ENCODE measurements at regions not wholly inside any gene's neighbourhood (a gene's known extent, or its start where the extent isn't known, plus 50 kb on each side); places are given as distances from the start of the nearest gene placed in this dataset.
"Not testable (repeated sequence)": the region's sequence is repeated elsewhere in the genome, so short reads cannot be mapped to it uniquely, and the experiment has no call there.

DNA sequence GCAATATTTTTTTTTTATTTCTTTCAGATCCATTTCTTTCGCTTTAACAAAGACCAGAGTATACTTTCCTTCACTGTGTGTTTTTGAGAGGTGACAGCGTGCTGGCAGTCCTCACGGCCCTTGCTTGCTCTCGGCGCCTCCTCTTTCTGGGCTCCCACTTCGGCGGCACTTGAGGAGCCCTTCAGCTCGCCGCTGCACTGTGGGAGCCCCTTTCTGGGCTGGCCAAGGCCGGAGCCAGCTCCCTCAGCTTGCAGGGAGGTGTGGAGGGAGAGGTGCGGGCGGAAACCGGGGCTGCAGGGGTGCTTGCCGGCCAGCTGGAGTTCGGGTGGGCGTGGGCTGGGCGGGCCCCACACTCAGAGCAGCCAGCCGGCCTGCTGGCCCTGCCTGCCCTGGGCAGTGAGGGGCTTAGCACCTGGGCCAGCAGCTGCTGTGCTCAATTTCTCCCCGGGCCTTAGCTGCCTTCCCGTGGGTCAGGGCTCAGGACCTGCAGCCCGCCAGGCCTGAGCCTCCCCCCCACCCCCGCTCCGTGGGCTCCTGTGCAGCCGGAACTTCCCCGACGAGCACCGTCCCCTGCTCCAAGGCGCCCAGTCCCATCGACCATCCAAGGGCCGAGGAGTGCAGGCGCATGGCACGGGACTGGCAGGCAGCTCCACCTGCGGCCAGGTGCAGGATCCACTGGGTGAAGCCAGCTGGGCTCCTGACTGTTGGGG is 1490.6 kb downstream of the OTOL1 start:
- POLR2A ChIA-PET; BruUV-seq (replicated peaks); H3K27me3 ChIP-seq (replicated peaks in 1 of 2; ENCODE audit: control insufficient read depth in 2 of 2, insufficient read depth in 2 of 2, low read length in 1 of 2); DNase-seq (ENCODE audit: low read depth, low spot score); H3K9ac ChIP-seq (ENCODE audit: control insufficient read depth, insufficient read depth, low read length); H3K27ac ChIP-seq (ENCODE audit: control insufficient read depth, insufficient read depth); H3K9me3 ChIP-seq (replicated peaks; ENCODE audit: control insufficient read depth, insufficient read depth, low read length); intact Hi-C loops (cut with micrococcal nuclease; ENCODE audit: unreplicated experiment); H3K79me2 ChIP-seq (ENCODE audit: control insufficient read depth, insufficient read depth, low read length); ATAC-seq; H3K4me3 ChIP-seq; H3K36me3 ChIP-seq (ENCODE audit: control insufficient read depth in 2 of 2, insufficient read depth in 2 of 2, low read length in 1 of 2); H2AFZ ChIP-seq (ENCODE audit: control insufficient read depth, low read depth, low read length); in situ Hi-C loops (cut with MboI); H3K4me1 ChIP-seq (ENCODE audit: control insufficient read depth, insufficient read depth, low read length); CTCF ChIA-PET; RAD21 ChIA-PET (ENCODE audit: unreplicated experiment); H3K4me2 ChIP-seq (ENCODE audit: control insufficient read depth, insufficient read depth); H4K20me1 ChIP-seq (ENCODE audit: control insufficient read depth, insufficient read depth); FAIRE-seq: not testable (repeated sequence)
- SMC1A ChIA-PET (ENCODE audit: uncharacterized antibody, unreplicated experiment): interaction anchor here (0.7 kb wide), 1 partner anchor 51 kb away, joined by 3 read pairs; no protein-coding TSS in a partner anchor
- WGBS (ENCODE audit: insufficient coverage, insufficient replicate concordance, low lambda C conversion rate, missing lambda C conversion rate): 45% methylated on average over 28 of the region's 33 CpGs

DNA sequence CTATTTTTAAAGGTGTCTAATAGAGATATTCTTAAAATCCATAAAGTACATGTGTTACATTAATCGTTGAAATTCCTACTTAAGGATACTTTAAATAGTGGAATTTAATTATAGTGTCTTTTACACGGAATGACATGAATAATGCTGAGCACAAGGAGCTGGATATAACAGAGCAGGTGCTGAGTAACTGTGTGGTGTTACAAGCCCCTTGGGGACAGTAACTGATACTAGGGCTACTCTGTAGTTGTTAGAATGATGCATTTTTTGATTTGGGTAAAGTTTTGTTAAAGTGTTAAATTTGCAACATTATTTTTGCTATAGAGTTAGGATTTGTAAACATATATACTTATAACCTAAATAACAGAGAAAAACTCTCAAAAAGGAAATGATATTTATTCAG is 1496.1 kb downstream of the OTOL1 start:
- SMC1A ChIA-PET (ENCODE audit: uncharacterized antibody, unreplicated experiment): no interaction called here
- H3K9me3 ChIP-seq (replicated peaks; ENCODE audit: control insufficient read depth, insufficient read depth, low read length): no peaks in the 10 kb centered on the region
- no peak overlapping the region for H2AFZ ChIP-seq (ENCODE audit: control insufficient read depth, low read depth, low read length)
- no peaks in the 10 kb centered on the region for H4K20me1 ChIP-seq (ENCODE audit: control insufficient read depth, insufficient read depth)
- BruUV-seq (replicated peaks): no TSS peak
- H3K27me3 ChIP-seq (replicated peaks in 1 of 2; ENCODE audit: control insufficient read depth in 2 of 2, insufficient read depth in 2 of 2, low read length in 1 of 2): no peaks in the 10 kb centered on the region
- ATAC-seq: no peak
- POLR2A ChIA-PET: no interaction called here
- TF ChIP-seq RAD21 (IDR thresholded peaks at IDR 0.05; ENCODE audit: insufficient read depth, low read depth, low read length): no peak
- no peak for TF ChIP-seq TARDBP (IDR thresholded peaks at IDR 0.05; ENCODE audit: borderline replicate concordance)
- no peak for TF ChIP-seq RELA (IDR thresholded peaks at IDR 0.05; ENCODE audit: borderline replicate concordance, partially characterized antibody)
- TF ChIP-seq MXI1 (IDR thresholded peaks at IDR 0.05; ENCODE audit: low read depth, low read length): no peak
- no peak for TF ChIP-seq YY1 (IDR thresholded peaks at IDR 0.05; ENCODE audit: low read depth, low read length)
- no peak for TF ChIP-seq SMAD5 (IDR thresholded peaks at IDR 0.05; ENCODE audit: low read depth)
- no peak for TF ChIP-seq TCF3 (IDR thresholded peaks at IDR 0.05; ENCODE audit: borderline replicate concordance, insufficient read depth, low read depth, low read length)
- TF ChIP-seq SP1 (IDR thresholded peaks at IDR 0.05; ENCODE audit: low read depth, low read length): no peak
- TF ChIP-seq PAX5 (IDR thresholded peaks at IDR 0.05; ENCODE audit: borderline replicate concordance, low read depth, low read length): no peak
- no peak for TF ChIP-seq ZNF24 (IDR thresholded peaks at IDR 0.05)
- TF ChIP-seq TCF7 (IDR thresholded peaks at IDR 0.05; ENCODE audit: borderline replicate concordance): no peak
- TF ChIP-seq ZNF384 (IDR thresholded peaks at IDR 0.05; ENCODE audit: borderline replicate concordance, low read depth, low read length): no peak
- no peak for TF ChIP-seq NRF1 (conservative IDR thresholded peaks at IDR 0.05; ENCODE audit: low read depth, low read length)
- TF ChIP-seq ZBTB11 (CRISPR knock-in tag; IDR thresholded peaks at IDR 0.05): no peak
- TF ChIP-seq MTA3 (IDR thresholded peaks at IDR 0.05; ENCODE audit: borderline replicate concordance, low read length): no peak
- no peak for TF ChIP-seq CBX3 (IDR thresholded peaks at IDR 0.05; ENCODE audit: borderline replicate concordance, low read depth)
- no peak for TF ChIP-seq WRNIP1 (IDR thresholded peaks at IDR 0.05; ENCODE audit: borderline replicate concordance, low read depth, low read length)
- no peak overlapping the region for H3K9ac ChIP-seq (ENCODE audit: control insufficient read depth, insufficient read depth, low read length)
- no peak for FAIRE-seq
- RAD21 ChIA-PET (ENCODE audit: unreplicated experiment): no interaction called here
- CTCF ChIA-PET: no interaction called here
- no peak overlapping the region for H3K27ac ChIP-seq (ENCODE audit: control insufficient read depth, insufficient read depth)
- intact Hi-C loops (cut with micrococcal nuclease; ENCODE audit: unreplicated experiment) (no loop called here), in situ Hi-C loops (cut with MboI) (no loop called here)
- no peak overlapping the region for H3K4me3 ChIP-seq
- no peaks in the 10 kb centered on the region for H3K4me1 ChIP-seq (ENCODE audit: control insufficient read depth, insufficient read depth, low read length)
- 3% methylated on average over 2 of the region's 2 CpGs for WGBS (ENCODE audit: insufficient coverage, insufficient replicate concordance, low lambda C conversion rate, missing lambda C conversion rate)
- H3K4me2 ChIP-seq (ENCODE audit: control insufficient read depth, insufficient read depth): no peak overlapping the region
- no peaks in the 10 kb centered on the region for H3K36me3 ChIP-seq (ENCODE audit: control insufficient read depth in 2 of 2, insufficient read depth in 2 of 2, low read length in 1 of 2)
- no peak for DNase-seq (ENCODE audit: low read depth, low spot score)
- no peaks in the 10 kb centered on the region for H3K79me2 ChIP-seq (ENCODE audit: control insufficient read depth, insufficient read depth, low read length)
